ENCODE measurements at regions not wholly inside any gene's neighbourhood (a gene's known extent, or its start where the extent isn't known, plus 50 kb on each side); places are given as distances from the start of the nearest gene placed in this dataset.

DNA sequence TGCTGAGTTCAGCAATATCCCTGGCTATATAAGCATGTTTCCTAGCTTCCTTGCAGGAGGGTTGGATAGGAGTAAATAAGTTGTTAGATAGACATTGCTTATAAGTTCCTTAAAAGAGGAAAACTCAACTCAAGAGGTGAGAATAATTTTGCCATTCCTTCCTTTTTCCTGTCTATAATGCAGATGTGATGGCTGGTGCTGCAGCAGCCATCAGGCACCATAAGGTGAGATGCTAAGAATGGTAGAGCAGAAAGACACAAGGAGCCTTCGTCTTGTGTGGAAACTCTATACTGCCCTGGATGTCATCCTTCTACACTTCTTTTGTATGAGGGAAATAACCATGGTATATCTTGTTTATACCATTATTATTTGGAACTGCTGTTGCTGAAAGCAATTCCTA lies 74.5 kb upstream of the GRK3 start:
- FAIRE-seq (no peak), DNase-seq (ENCODE audit: low read depth) (no peak)
- TF ChIP-seq CTCF (IDR thresholded peaks at IDR 0.05; ENCODE audit: insufficient read depth, low read length, severe bottlenecking): no peak
- Histone ChIP-seq H3K27me3 (ENCODE audit: control insufficient read depth, insufficient read depth, low read length) (no peaks in the 10 kb centered on the region), H3K36me3 (ENCODE audit: control insufficient read depth, insufficient read depth, low read length) (no peaks in the 10 kb centered on the region), H3K4me3 (ENCODE audit: low read depth, low read length) (no peak overlapping the region)

GRCh38 chr22:25490896-25491295 lies 73.6 kb upstream of the GRK3 start:
- H3K36me3 ChIP-seq (ENCODE audit: control insufficient read depth, insufficient read depth, low read length): no peaks in the 10 kb centered on the region
- TF ChIP-seq CTCF (IDR thresholded peaks at IDR 0.05; ENCODE audit: insufficient read depth, low read length, severe bottlenecking): no peak
- DNase-seq (ENCODE audit: low read depth): no peak
- FAIRE-seq: no peak
- no peak overlapping the region for H3K4me3 ChIP-seq (ENCODE audit: low read depth, low read length)
- no peaks in the 10 kb centered on the region for H3K27me3 ChIP-seq (ENCODE audit: control insufficient read depth, insufficient read depth, low read length)

DNA sequence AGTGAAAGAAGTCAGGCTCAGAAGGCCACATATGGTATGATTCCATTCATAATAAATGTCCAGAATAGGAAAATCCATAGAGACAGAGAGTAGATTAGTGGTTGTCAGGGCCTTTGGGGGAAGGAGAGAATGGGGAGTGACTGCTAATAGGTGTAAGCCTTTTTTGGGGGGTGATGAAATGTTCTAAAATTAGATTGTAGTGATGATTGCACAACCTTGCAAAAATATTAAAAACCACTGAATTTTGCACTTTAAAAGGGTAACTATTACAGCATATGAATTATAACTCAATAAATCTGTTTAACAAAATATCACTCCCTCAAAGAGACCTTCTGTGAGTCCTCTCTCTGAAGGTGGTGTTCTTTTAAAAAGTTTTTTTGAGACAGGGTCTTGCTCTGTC lies 72.3 kb upstream of the GRK3 start:
- no peak for FAIRE-seq
- H3K27me3 ChIP-seq (ENCODE audit: control insufficient read depth, insufficient read depth, low read length): no peaks in the 10 kb centered on the region
- no peak for TF ChIP-seq CTCF (IDR thresholded peaks at IDR 0.05; ENCODE audit: insufficient read depth, low read length, severe bottlenecking)

DNA sequence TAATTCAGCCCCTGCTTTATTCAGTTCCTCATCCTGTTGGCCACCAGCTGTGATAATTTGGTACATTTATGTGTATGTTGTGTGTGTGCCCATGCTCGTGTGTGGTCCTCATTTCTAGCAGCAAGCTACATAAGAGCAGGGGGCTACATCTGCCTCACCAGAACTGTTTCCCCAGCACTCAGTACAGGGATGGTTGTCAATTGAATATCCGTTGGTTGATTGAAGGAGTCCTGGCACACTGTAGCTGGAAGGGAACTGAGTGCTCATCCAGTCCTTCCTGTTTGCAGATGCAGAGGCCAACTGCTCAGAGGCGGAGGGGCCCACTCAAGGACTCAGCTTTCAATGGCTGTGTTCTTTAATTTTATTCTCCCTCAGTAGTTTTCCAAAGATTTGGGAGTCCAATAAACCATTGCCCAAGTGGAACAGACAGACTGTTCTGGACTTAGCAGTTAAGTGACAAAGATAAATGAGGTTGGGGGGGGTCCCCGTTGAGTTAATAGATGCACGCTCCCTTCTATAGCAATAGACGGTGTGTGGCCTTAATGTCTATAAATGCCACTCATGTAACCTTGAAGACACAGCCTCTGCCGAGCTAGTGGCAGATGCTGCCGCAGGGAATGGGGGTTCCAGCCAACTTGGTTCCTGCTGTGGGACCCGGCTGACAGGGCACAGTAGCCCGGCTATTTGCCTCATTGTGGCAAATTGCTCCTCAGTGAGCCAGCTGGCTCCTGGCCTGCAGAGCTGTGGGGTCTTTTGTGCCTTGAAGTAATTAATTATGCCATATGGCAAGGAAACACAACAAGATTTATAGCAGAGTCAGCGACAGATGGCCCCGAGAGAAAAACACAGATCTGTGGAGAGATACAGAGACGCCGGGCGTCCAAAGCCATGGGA lies 71.4 kb upstream of the GRK3 start:
- FAIRE-seq (no peak), DNase-seq (ENCODE audit: low read depth) (no peak)
- H3K4me3 ChIP-seq (ENCODE audit: low read depth, low read length): no peak overlapping the region
- H3K27me3 ChIP-seq (ENCODE audit: control insufficient read depth, insufficient read depth, low read length): no peaks in the 10 kb centered on the region
- TF ChIP-seq CTCF (IDR thresholded peaks at IDR 0.05; ENCODE audit: insufficient read depth, low read length, severe bottlenecking): no peak
- no peaks in the 10 kb centered on the region for H3K36me3 ChIP-seq (ENCODE audit: control insufficient read depth, insufficient read depth, low read length)

More for the DNA sequence above, 72.3 kb upstream of the GRK3 start:
- H3K4me3 ChIP-seq (ENCODE audit: low read depth, low read length): no peak overlapping the region
- no peak for DNase-seq (ENCODE audit: low read depth)
- no peaks in the 10 kb centered on the region for H3K36me3 ChIP-seq (ENCODE audit: control insufficient read depth, insufficient read depth, low read length)

- Histone ChIP-seq H3K36me3 (ENCODE audit: control insufficient read depth, insufficient read depth, low read length) (no peaks in the 10 kb centered on the region), H3K27me3 (ENCODE audit: control insufficient read depth, insufficient read depth, low read length) (no peaks in the 10 kb centered on the region), H3K4me3 (ENCODE audit: low read depth, low read length) (no peak overlapping the region)
- FAIRE-seq: no peak
- no peak for TF ChIP-seq CTCF (IDR thresholded peaks at IDR 0.05; ENCODE audit: insufficient read depth, low read length, severe bottlenecking)
- DNase-seq (ENCODE audit: low read depth): no peak
Measured at GRCh38 chr22:25493794-25494193, 70.7 kb upstream of the GRK3 start.

GRCh38 chr22:25494774-25495173 lies 69.7 kb upstream of the GRK3 start:
- DNase-seq (ENCODE audit: low read depth): no peak
- no peaks in the 10 kb centered on the region for H3K27me3 ChIP-seq (ENCODE audit: control insufficient read depth, insufficient read depth, low read length)
- FAIRE-seq: no peak
- H3K36me3 ChIP-seq (ENCODE audit: control insufficient read depth, insufficient read depth, low read length): no peaks in the 10 kb centered on the region
- no peak overlapping the region for H3K4me3 ChIP-seq (ENCODE audit: low read depth, low read length)
- no peak for TF ChIP-seq CTCF (IDR thresholded peaks at IDR 0.05; ENCODE audit: insufficient read depth, low read length, severe bottlenecking)
